CD4-positive, alpha-beta memory T cell (primary cell): ENCODE measurements at regions not wholly inside any gene's neighbourhood (a gene's known extent, or its start where the extent isn't known, plus 50 kb on each side); places are given as distances from the start of the nearest gene placed in this dataset.

Source experiments
- CTCF ChIA-PET: fragments of 350-600 bp; sonication (Branson Sonifier 250); formaldehyde crosslinking; loops from one replicate; lab custom pipeline; 2021; ENCODE audit warnings: inconsistent platforms; ENCODE audit not compliant: partially characterized antibody; lab: Charles Lee
- POLR2A ChIA-PET: fragments of 350-600 bp; sonication (Branson Sonifier 250); formaldehyde crosslinking; loops from one replicate; lab custom pipeline; 2021; ENCODE audit not compliant: partially characterized antibody; lab: Charles Lee
- DNase-seq, 5 donors: peaks; one replicate each; pipeline versions ENCODE4 v3.0.0 to v3.0.0-alpha.2; 2020 to 2022; ENCODE audit warnings: mixed read lengths in 1 of 5
- H3K27ac ChIP-seq: one replicate; pipeline ENCODE4 v1.7.0; 2013; ENCODE audit warnings: low read depth, low read length
- H3K27me3 ChIP-seq: 2 replicates; pipeline ENCODE4 v1.7.0; 2013; ENCODE audit warnings: mild to moderate bottlenecking, low read length, moderate library complexity; ENCODE audit not compliant: insufficient read depth
- H3K36me3 ChIP-seq: 2 replicates; pipeline ENCODE4 v1.7.0; 2013; ENCODE audit warnings: mild to moderate bottlenecking, low read length, moderate library complexity; ENCODE audit not compliant: insufficient read depth
- H3K4me1 ChIP-seq: 2 replicates; pipeline ENCODE4 v1.7.0; 2013; ENCODE audit warnings: mild to moderate bottlenecking, low read length, moderate library complexity; ENCODE audit not compliant: insufficient read depth
- H3K4me3 ChIP-seq, 2 donors: one replicate each; pipeline ENCODE4 v1.7.0; 2013; ENCODE audit warnings: low read length in 2 of 2, mild to moderate bottlenecking in 1 of 2
- H3K9me3 ChIP-seq, 2 donors: one replicate each; pipeline ENCODE4 v1.7.0; 2013; ENCODE audit warnings: low read length in 2 of 2, control low read depth in 1 of 2; ENCODE audit not compliant: control insufficient read depth in 1 of 2
- H3K27ac Mint-ChIP-seq, 7 donors: one replicate each; pipeline ENCODE4 v1.8.0; 2020 to 2021; ENCODE audit warnings: mixed read lengths in 7 of 7, mild to moderate bottlenecking in 6 of 7, inconsistent platforms in 3 of 7, moderate library complexity in 3 of 7
- H3K27me3 Mint-ChIP-seq, 2 donors: one replicate each; pipeline ENCODE4 v1.8.0; 2020 to 2021; ENCODE audit warnings: mixed read lengths in 2 of 2
- H3K36me3 Mint-ChIP-seq, 2 donors: one replicate each; pipeline ENCODE4 v1.8.0; 2020 to 2021; ENCODE audit warnings: mixed read lengths in 2 of 2, inconsistent platforms in 1 of 2, mild to moderate bottlenecking in 1 of 2
- H3K4me1 Mint-ChIP-seq, 4 donors: one replicate each; pipeline ENCODE4 v1.8.0; 2020 to 2021; ENCODE audit warnings: mixed read lengths in 4 of 4, mild to moderate bottlenecking in 1 of 4
- H3K4me3 Mint-ChIP-seq, 8 donors: one replicate each; pipeline ENCODE4 v1.8.0; 2020 to 2021; ENCODE audit warnings: mixed read lengths in 8 of 8, mild to moderate bottlenecking in 7 of 8, moderate library complexity in 6 of 8, inconsistent platforms in 3 of 8
- H3K9me3 Mint-ChIP-seq, 8 donors: one replicate each; pipeline ENCODE4 v1.8.0; 2020 to 2021; ENCODE audit warnings: mixed read lengths in 8 of 8, mild to moderate bottlenecking in 5 of 8, inconsistent platforms in 3 of 8, moderate library complexity in 1 of 8
- intact Hi-C: fragments of 100-400 bp; cut with micrococcal nuclease; formaldehyde crosslinking; loops from one replicate; pipeline ENCODE4 v1.15.1; 2023

DNA sequence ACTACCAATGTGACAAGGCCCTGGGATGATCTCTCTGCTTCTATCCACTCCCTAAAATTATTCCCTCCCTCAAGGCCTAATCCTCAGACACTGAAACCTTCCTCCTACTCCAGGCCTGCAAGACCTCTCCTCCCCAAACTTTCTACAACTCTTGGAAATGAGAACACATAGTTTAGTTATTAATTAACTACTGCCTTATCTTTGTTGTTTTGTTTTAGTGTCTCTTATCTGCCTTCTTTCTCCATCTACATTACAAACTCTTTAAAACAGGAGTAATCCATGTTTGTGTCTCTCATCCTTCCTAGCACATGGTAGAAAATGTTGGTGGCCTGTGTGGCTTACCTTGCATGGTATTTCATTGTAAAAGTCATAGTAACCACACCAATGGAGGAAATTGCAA lies 139.9 kb upstream of the G2E3 start:
- DNase-seq: no peak
- Histone ChIP-seq H3K27me3 (no peaks in the 10 kb centered on the region), H3K27ac (no peak overlapping the region), H3K36me3 (no peaks in the 10 kb centered on the region), H3K4me1 (no peaks in the 10 kb centered on the region), H3K9me3 (no peaks in the 10 kb centered on the region), H3K4me3 (no peak overlapping the region)
- Mint-ChIP-seq H3K4me1 (no peaks in the 10 kb centered on the region), H3K27ac (no peak overlapping the region), H3K4me3 (no peak overlapping the region), H3K27me3 (peaks cover 3% of the 10 kb centered on the region in 2 donors), H3K36me3 (no peaks in the 10 kb centered on the region), H3K9me3 (peaks cover 0 to under 1% (median 0%) of the 10 kb centered on the region in 8 donors)
- ChIA-PET POLR2A (no interaction called here), CTCF (no interaction called here)
- intact Hi-C loops: no loop called here

DNA sequence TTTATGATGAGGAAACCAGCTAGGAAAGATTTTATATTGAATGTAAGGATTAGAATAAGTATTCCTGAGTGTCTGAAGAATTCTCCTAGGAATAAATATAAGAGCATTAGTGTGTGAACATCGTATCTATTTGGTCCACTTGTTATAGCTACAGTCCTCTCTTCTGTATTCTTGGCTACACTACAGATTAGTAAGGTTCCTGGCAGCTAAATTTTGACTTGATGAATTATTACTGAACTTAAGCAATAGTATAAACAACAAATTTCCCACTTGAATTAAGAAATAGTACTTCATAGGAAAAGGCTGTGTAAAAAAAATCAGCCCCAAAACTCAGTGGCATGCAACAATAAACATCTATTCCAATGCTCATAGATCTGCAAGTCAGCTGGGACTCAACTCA lies 138.4 kb upstream of the G2E3 start:
- Histone ChIP-seq H3K27me3 (no peaks in the 10 kb centered on the region), H3K36me3 (no peaks in the 10 kb centered on the region), H3K27ac (no peak overlapping the region), H3K9me3 (no peaks in the 10 kb centered on the region), H3K4me3 (no peak overlapping the region), H3K4me1 (no peaks in the 10 kb centered on the region)
- H3K27ac Mint-ChIP-seq: no peak overlapping the region
- no peaks in the 10 kb centered on the region for H3K9me3 Mint-ChIP-seq
- H3K36me3 Mint-ChIP-seq: no peaks in the 10 kb centered on the region
- H3K27me3 Mint-ChIP-seq: peaks cover 5 to 6% of the 10 kb centered on the region in 2 donors
- DNase-seq: no peak
- intact Hi-C loops: no loop called here
- ChIA-PET CTCF (no interaction called here), POLR2A (no interaction called here)
- H3K4me3 Mint-ChIP-seq: no peak overlapping the region
- no peaks in the 10 kb centered on the region for H3K4me1 Mint-ChIP-seq

DNA sequence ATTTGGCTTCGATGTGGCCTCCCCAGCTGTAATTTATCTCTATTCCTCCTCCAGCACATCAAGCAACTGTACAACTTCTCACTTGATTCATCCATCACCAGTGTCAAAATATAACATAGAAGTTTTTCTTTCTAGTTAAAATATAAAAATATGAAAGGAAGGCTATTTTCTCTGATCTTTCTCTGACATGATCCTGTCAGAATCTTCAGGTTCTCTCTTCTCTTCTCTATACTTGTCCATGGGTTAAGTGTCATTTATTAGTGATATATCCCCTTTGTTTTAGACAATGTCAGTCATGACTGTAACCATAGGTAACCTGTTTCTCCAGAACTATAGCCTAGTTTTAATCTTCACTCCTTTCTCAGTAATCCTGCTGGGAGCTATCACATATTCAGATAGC lies 132.5 kb upstream of the G2E3 start:
- H3K4me3 Mint-ChIP-seq: no peak overlapping the region
- H3K4me1 Mint-ChIP-seq: no peaks in the 10 kb centered on the region
- peaks cover 0 to 3% (median 0%) of the 10 kb centered on the region in 8 donors for H3K9me3 Mint-ChIP-seq
- Histone ChIP-seq H3K4me1 (no peaks in the 10 kb centered on the region), H3K9me3 (no peaks in the 10 kb centered on the region), H3K27me3 (no peaks in the 10 kb centered on the region), H3K36me3 (no peaks in the 10 kb centered on the region), H3K27ac (no peak overlapping the region), H3K4me3 (no peak overlapping the region)
- no peaks in the 10 kb centered on the region for H3K36me3 Mint-ChIP-seq
- no peak for DNase-seq
- H3K27me3 Mint-ChIP-seq: peaks cover 2 to 10% of the 10 kb centered on the region in 2 donors
- intact Hi-C loops: no loop called here
- ChIA-PET CTCF (no interaction called here), POLR2A (no interaction called here)
- no peak overlapping the region for H3K27ac Mint-ChIP-seq

GRCh38 chr14:30427401-30427800 lies 131.6 kb upstream of the G2E3 start:
- H3K9me3 ChIP-seq: no peaks in the 10 kb centered on the region
- Mint-ChIP-seq H3K27me3 (peaks cover 2 to 10% of the 10 kb centered on the region in 2 donors), H3K9me3 (peaks cover 0 to 3% (median 0%) of the 10 kb centered on the region in 8 donors), H3K4me3 (no peak overlapping the region), H3K4me1 (no peaks in the 10 kb centered on the region), H3K27ac (no peak overlapping the region), H3K36me3 (no peaks in the 10 kb centered on the region)
- H3K4me1 ChIP-seq: no peaks in the 10 kb centered on the region
- no peak overlapping the region for H3K4me3 ChIP-seq
- intact Hi-C loops: no loop called here
- DNase-seq: no peak
- no peaks in the 10 kb centered on the region for H3K27me3 ChIP-seq
- ChIA-PET CTCF (no interaction called here), POLR2A (no interaction called here)
- no peaks in the 10 kb centered on the region for H3K36me3 ChIP-seq
- H3K27ac ChIP-seq: no peak overlapping the region

GRCh38 chr14:30427846-30428245 lies 131.1 kb upstream of the G2E3 start:
- H3K4me1 Mint-ChIP-seq: no peaks in the 10 kb centered on the region
- POLR2A ChIA-PET: no interaction called here
- no peak overlapping the region for H3K4me3 Mint-ChIP-seq

GRCh38 chr14:30431552-30431951 lies 127.4 kb upstream of the G2E3 start:
- Histone ChIP-seq H3K4me3 (no peak overlapping the region), H3K27ac (no peak overlapping the region), H3K36me3 (no peaks in the 10 kb centered on the region), H3K27me3 (no peaks in the 10 kb centered on the region), H3K4me1 (no peaks in the 10 kb centered on the region), H3K9me3 (no peaks in the 10 kb centered on the region)
- no peak for DNase-seq
- peaks cover 0 to 3% (median 0%) of the 10 kb centered on the region in 8 donors for H3K9me3 Mint-ChIP-seq
- no peak overlapping the region for H3K4me3 Mint-ChIP-seq
- no peak overlapping the region for H3K27ac Mint-ChIP-seq
- ChIA-PET POLR2A (no interaction called here), CTCF (no interaction called here)
- no peaks in the 10 kb centered on the region for H3K36me3 Mint-ChIP-seq
- intact Hi-C loops: no loop called here
- no peaks in the 10 kb centered on the region for H3K4me1 Mint-ChIP-seq
- peaks cover 0 to 7% of the 10 kb centered on the region in 2 donors for H3K27me3 Mint-ChIP-seq

More at GRCh38 chr14:30427846-30428245, 131.1 kb upstream of the G2E3 start:
- no peaks in the 10 kb centered on the region for H3K36me3 ChIP-seq
- Mint-ChIP-seq H3K27me3 (peaks cover 2 to 10% of the 10 kb centered on the region in 2 donors), H3K36me3 (no peaks in the 10 kb centered on the region), H3K27ac (no peak overlapping the region), H3K9me3 (peaks cover 0 to 3% (median 0%) of the 10 kb centered on the region in 8 donors)
- DNase-seq: no peak
- CTCF ChIA-PET: no interaction called here
- H3K9me3 ChIP-seq: no peaks in the 10 kb centered on the region
- H3K4me1 ChIP-seq: no peaks in the 10 kb centered on the region
- intact Hi-C loops: no loop called here
- no peaks in the 10 kb centered on the region for H3K27me3 ChIP-seq
- H3K4me3 ChIP-seq: no peak overlapping the region
- no peak overlapping the region for H3K27ac ChIP-seq

- Mint-ChIP-seq H3K4me3 (no peak overlapping the region), H3K36me3 (no peaks in the 10 kb centered on the region), H3K27ac (no peak overlapping the region), H3K9me3 (peaks cover 0 to 2% (median 0%) of the 10 kb centered on the region in 8 donors), H3K27me3 (peaks cover 3% of the 10 kb centered on the region in 2 donors), H3K4me1 (no peaks in the 10 kb centered on the region)
- H3K36me3 ChIP-seq: no peaks in the 10 kb centered on the region
- H3K4me3 ChIP-seq: no peak overlapping the region
- intact Hi-C loops: no loop called here
- no peaks in the 10 kb centered on the region for H3K4me1 ChIP-seq
- H3K27ac ChIP-seq: no peak overlapping the region
- CTCF ChIA-PET: interaction anchor here (2.1 kb wide), 1 partner anchor 81 kb away, joined by 5 read pairs; no protein-coding TSS in a partner anchor
- no peak for DNase-seq
- POLR2A ChIA-PET: no interaction called here
- no peaks in the 10 kb centered on the region for H3K27me3 ChIP-seq
- H3K9me3 ChIP-seq: no peaks in the 10 kb centered on the region
Observed at GRCh38 chr14:30440961-30441360, 118.0 kb upstream of the G2E3 start.
